Motor neuron (in vitro differentiated cells): ENCODE measurements at regions not wholly inside any gene's neighbourhood (a gene's known extent, or its start where the extent isn't known, plus 50 kb on each side); places are given as distances from the start of the nearest gene placed in this dataset.
"Not testable (repeated sequence)": the region's sequence is repeated elsewhere in the genome, so short reads cannot be mapped to it uniquely, and the experiment has no call there.

ENCODE experiments used
- ATAC-seq, 8 experiments: fragments of 200-7000 bp; cut with Tn5 transposase; replicated peaks in 6 of 8; 2 replicates each; pipeline ENCODE4 v1.8.0; 2021; ENCODE audit warnings: mild to moderate bottlenecking in 8 of 8, moderate library complexity in 8 of 8
- H3K27ac ChIP-seq, 2 donors: fragments of 250-450 bp; sonication (Bioruptor Pico); 2 replicates each; pipeline ENCODE4 v1.9.0; 2021; ENCODE audit warnings: antibody characterized with exemption in 2 of 2, mild to moderate bottlenecking in 2 of 2, moderate library complexity in 1 of 2
- H3K4me1 ChIP-seq, 2 donors: fragments of 250-450 bp; sonication (Bioruptor Pico); replicated peaks in 1 of 2; 2 replicates each; pipeline ENCODE4 v1.6.1; 2021; ENCODE audit warnings: antibody characterized with exemption in 2 of 2, mild to moderate bottlenecking in 2 of 2, moderate library complexity in 1 of 2
- H3K4me3 ChIP-seq, 5 donors: fragments of 250-450 bp; sonication (Bioruptor Pico); 2 replicates each; pipeline ENCODE4 v1.9.0; 2021; ENCODE audit warnings: antibody characterized with exemption in 5 of 5, mild to moderate bottlenecking in 5 of 5, moderate library complexity in 4 of 5
- WGBS, 10 experiments: fragments of 450-650 bp; shearing (Covaris generic); methylation state at CpG; one replicate each; pipeline ENCODE4 v1.0.0; 2022; 5-methylcytosine and 5-hydroxymethylcytosine counted together
- in situ Hi-C, 9 experiments: fragments of 400-800 bp; cut with MboI; loops; one replicate each; pipeline ENCODE4 v1.15.0; 2021; ENCODE audit warnings: low sequenced_read_pairs in 9 of 9, low pct_unique_long_range_greater_than_20kb in 2 of 9; ENCODE audit not compliant: unreplicated experiment in 9 of 9

DNA sequence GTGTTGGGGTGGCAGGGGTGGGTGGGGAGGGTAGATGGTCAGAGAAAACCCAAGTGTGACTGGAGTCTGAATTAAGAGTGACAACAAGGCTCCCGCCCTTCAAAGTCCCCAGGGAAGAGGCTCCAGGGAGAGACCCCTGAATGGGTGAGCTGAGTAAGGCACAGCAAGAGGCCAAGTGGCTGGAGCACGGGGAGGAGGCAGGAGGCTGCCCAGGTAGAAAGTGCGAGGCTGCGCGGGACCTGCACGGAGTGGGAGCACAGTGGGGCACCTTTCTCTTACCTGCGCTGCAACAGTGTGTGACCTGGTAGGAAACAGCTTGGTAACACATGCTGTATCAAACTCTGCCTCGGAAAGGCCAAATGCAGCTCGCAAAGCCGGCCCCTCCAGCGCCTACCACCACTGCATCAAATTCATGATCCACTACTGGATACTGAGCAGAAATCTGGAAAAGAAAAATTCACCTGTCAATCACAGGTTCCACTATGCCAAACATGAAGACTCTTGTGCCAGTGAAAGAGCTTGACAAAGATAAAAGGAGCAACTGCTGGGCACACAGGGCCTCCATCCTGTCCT, 77.1 kb upstream of the TNK2 start:
- H3K4me1 ChIP-seq, H3K27ac ChIP-seq, in situ Hi-C loops, ATAC-seq, H3K4me3 ChIP-seq: not testable (repeated sequence)
- no CpG with 5 or more reads among the region's 11 CpGs for WGBS, 10 experiments

DNA sequence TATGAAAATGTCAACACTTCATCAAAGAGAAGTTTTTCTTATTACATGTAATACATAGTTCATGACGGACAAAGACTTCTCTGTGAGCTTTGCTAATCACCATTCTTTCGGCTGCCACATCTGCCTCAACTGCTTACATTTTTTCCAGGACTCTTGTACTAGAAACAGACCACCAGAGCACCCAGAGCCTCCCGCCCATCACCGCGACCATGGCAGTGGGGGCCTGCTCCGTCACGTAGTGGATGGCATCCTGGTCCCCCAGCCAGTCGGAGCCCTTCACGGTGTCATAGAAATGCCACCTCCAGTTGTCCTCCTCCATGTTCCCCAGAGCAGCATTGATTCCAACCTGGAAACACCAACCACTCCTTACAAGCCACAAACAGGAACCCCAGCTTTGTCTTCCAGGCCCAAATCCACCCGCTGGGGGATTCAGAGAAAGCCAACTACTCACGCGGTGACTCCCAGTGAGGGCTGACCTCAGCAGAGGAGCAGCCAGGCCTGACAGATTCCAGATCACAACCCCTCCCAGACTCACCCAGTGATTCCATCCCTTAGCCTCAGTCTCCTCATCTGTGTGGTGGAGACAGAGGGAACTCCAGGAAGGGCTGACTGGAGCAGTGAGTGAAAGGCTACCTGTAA, 76.2 kb upstream of the TNK2 start:
- H3K4me1 ChIP-seq, ATAC-seq, in situ Hi-C loops, H3K27ac ChIP-seq, H3K4me3 ChIP-seq: not testable (repeated sequence)
- 100% methylated on average over 1 to 3 of the region's 12 CpGs; no CpG with 5 or more reads in 8 of the 10 experiments for WGBS, 10 experiments

DNA sequence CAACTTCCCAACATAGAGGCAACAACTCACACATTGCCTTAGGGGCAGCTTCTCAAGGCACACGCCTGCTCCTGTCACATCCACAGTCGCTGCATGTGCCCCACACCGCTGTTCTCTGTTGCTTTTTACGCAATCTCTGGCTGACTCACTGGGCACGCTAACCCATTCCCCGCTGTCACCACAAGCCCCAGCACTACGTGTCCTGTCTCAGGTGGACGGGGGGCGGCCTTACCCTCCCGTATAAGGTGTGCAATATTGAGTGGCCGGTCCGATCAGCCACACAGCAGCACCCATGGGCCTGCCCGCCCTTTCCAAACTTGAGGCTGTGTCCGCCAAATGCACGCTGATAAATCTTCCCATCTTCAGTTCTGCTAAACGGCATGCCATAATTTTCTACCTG, 75.5 kb upstream of the TNK2 start:
- H3K4me3 ChIP-seq, H3K4me1 ChIP-seq, in situ Hi-C loops, H3K27ac ChIP-seq: not testable (repeated sequence)
- WGBS, 10 experiments, result 80 to 100% (median 93%) methylated on average over 3 to 4 of the region's 16 CpGs; no CpG with 5 or more reads in 6 of the 10 experiments
- ATAC-seq, result peak in 3 of 8 experiments; percentile 19 to 25 (median 24)

DNA sequence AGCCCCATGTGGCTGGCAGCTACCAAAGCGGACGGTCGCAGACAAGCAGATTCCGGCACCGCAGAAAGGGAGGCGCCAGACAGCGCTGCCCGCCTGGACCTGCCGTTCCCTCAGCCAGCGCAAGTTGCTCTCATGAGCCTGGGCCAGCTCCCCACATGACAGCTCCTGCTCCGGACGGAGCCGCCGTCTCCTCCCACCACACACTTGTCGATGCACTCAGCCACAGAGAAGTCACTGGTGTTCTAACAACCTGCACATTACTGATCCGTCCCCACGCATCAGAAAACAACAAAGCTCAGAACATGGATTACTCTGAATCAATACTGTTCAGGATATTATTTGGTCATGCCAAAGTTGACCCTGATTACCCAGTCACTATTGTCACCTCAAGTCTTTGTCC, 74.4 kb upstream of the TNK2 start:
- in situ Hi-C loops, H3K4me1 ChIP-seq, H3K27ac ChIP-seq, H3K4me3 ChIP-seq, ATAC-seq: not testable (repeated sequence)
- WGBS, 10 experiments, result 92 to 100% methylated on average over 1 to 2 of the region's 17 CpGs; no CpG with 5 or more reads in 8 of the 10 experiments

DNA sequence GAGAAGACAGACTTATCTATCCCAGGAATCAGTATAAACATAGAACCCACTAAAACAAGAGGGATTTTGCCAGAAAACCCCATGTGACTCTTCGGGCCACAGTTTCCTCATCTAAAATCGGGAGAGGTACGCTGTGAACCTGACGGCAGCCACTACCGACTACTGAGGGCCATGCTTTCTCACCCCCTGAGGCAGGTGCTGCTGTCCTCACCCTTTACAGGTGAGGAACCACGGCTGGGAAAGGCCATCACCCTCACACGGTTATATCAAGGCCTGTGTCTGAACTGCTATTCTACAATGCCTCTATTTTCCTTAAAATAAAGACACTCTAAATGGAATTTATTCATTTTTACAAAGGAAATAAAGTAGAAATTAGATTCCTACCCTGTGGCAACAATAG, 73.4 kb upstream of the TNK2 start:
- in situ Hi-C loops, H3K4me1 ChIP-seq, H3K4me3 ChIP-seq, ATAC-seq, H3K27ac ChIP-seq: not testable (repeated sequence)
- 100% methylated on average over 1 of the region's 7 CpGs; no CpG with 5 or more reads in 9 of the 10 experiments for WGBS, 10 experiments

DNA sequence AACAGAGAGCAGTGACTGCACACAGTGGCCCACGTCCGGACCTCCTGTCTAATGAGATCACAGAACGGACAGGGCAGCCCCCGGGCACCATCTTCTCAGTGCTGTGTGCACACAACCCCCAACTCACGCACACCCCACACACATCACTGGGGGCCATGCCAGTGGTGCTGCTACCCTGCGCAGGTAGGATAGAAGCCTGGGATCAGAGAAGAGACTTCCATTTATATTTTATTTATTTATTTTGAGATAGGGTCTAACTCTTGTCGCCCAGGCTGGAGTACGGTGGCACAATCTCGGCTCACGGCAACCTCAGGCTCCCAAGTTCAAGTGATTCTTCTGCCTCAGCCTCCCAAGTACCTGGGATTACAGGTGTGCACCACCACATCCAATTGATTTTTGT, 71.5 kb upstream of the TNK2 start:
- H3K27ac ChIP-seq, H3K4me3 ChIP-seq, H3K4me1 ChIP-seq, in situ Hi-C loops: not testable (repeated sequence)
- WGBS, 10 experiments, result 92 to 100% (median 100%) methylated on average over 1 to 4 of the region's 10 CpGs; no CpG with 5 or more reads in 7 of the 10 experiments
- ATAC-seq, result peak in 1 of 8 experiments; percentile 13

DNA sequence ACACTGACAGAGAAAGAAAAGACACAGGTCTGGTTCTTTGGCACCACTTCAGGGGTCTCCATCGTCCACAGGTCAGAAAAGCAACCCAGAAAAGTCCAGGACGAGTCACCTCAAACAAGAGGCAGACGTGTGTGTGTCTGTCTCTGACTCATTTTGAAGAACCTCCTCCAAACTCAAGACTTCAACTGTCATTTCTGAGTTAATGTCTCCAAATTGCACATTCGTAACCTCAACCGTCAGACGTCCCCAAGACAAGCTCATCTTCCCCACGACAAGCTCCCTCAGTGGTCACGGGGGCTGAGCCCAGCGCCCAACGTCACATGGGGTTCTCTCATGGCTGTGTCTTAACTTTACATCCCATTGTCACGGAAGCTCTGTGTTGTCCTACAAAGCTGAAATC, 70.2 kb upstream of the TNK2 start:
- no CpG with 5 or more reads among the region's 11 CpGs for WGBS, 10 experiments
- in situ Hi-C loops, ATAC-seq, H3K4me1 ChIP-seq, H3K27ac ChIP-seq, H3K4me3 ChIP-seq: not testable (repeated sequence)

DNA sequence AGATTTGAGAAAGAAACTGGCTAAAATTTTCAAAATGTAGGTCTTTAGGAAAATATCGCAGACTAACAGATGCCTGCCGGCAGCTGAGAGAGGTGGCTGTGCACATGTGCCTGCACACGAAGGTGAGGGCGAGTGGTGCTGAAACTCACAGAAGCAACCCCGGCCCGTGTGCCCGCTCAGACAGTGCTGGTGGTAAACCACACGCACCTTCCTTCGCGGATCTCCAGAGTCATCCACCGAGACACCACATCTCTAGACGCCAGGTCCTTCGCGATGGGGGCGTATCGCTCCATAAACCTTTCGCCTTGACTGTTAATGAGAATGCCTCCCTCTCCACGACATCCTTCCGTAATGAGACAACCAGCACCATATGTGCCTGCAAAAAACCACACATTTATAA, 68.5 kb upstream of the TNK2 start:
- H3K4me1 ChIP-seq, H3K4me3 ChIP-seq, in situ Hi-C loops, ATAC-seq, H3K27ac ChIP-seq: not testable (repeated sequence)
- WGBS, 10 experiments, result no CpG with 5 or more reads among the region's 19 CpGs

DNA sequence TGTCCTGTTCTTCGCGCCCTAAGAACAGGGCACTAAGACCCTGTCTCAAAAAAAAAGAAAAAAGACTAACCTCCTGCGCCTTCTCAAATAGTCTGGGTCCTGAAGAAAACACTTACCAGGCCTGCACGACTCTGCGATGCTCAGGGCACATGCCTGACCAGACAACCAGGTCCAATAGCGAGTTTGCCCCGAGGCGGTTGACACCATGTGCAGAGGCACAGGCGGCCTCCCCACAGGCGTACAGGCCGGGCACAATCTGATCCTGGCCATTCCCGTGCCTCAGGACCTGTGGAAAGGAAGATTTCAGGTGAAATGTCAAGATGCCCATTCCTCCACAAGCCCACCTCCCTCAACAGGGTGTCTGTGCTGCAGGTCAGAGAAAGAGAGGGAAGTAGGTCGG, 65.9 kb upstream of the TNK2 start:
- not testable (repeated sequence) for ATAC-seq, H3K4me3 ChIP-seq, H3K4me1 ChIP-seq, H3K27ac ChIP-seq
- in situ Hi-C loops, result loop anchor here in 1 of 9 experiments (25.0 kb wide), 1 partner anchor 262 kb away; the partner anchor contains the start of gene MUC20
- WGBS, 10 experiments, result 80 to 95% methylated on average over 1 to 4 of the region's 13 CpGs; no CpG with 5 or more reads in 8 of the 10 experiments

DNA sequence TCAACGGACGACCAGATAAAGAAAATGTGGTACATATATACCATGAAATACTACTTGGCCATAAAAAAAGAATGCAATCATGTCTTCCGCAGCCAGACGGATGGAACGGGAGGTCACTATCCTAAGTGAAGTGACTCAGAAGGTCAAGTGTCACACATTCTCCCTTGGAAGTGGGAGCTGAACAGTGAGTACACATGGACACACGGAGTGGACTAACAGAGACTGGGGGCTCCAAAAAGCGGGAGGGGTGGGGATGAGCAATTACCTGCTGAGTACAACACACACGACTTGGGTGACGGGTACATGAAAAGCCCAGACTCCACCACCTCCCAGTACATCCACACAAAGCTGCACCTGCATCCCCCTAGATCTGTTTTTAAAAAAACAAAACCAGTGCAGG, 62.5 kb upstream of the TNK2 start:
- WGBS, 10 experiments, result 71 to 94% (median 88%) methylated on average over 1 to 5 of the region's 9 CpGs; no CpG with 5 or more reads in 5 of the 10 experiments
- not testable (repeated sequence) for H3K4me3 ChIP-seq, H3K27ac ChIP-seq, H3K4me1 ChIP-seq
- in situ Hi-C loops, result loop anchor here in 1 of 9 experiments (25.0 kb wide), 1 partner anchor 259 kb away; the partner anchor contains the start of gene MUC20
- ATAC-seq, result peak in 1 of 8 experiments; percentile 24

DNA sequence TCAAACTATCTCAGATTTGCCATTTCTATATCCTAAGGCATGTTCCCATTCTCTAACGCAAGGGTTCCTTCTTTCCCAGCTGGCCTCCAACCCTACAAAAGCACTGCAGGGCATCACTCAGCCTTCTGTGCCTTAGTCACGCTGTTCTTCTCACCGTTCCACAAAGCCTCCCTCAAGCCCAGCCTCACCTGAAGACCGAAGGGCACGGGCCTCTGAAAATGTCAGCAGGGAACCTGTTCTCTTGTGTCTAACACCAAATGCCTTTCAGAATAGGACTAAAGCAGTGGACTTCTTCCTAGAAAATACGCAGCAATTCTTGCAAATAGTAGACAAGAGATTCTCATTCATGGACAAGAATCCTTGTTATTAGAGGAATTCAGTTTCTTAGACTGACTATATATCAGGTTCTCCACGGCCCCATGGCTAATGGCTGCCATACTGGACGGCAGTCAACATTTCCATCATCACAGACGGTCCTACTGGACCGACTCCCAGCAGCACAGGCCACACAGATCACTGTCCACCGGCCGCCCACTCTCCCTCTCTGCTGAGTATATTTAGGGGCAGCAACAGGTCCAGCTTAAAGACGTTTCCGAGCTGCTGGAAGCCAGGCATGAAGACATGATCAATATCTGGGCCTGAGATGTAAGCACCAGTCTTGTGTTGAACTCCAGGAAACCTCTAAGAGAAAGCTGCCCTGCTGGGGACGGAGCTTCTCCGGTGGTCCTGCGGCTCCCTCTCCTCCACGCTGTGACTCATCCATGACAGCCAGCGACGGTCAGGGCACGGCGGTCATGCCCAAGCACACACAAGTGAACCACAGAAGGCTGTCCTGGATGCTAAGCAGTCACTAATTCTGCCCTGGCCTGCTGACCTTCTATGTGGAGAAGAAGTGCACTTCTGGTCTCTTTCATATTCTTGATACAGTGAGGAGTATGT, 61.8 kb upstream of the TNK2 start:
- 75 to 100% (median 94%) methylated on average over 1 to 18 of the region's 22 CpGs for WGBS, 10 experiments
- in situ Hi-C loops, result loop anchor here in 1 of 9 experiments (25.0 kb wide), 1 partner anchor 258 kb away; the partner anchor contains the start of gene MUC20
- H3K27ac ChIP-seq, H3K4me3 ChIP-seq, H3K4me1 ChIP-seq: not testable (repeated sequence)
- peak in 4 of 8 experiments; percentile 18 to 32 (median 26) for ATAC-seq

DNA sequence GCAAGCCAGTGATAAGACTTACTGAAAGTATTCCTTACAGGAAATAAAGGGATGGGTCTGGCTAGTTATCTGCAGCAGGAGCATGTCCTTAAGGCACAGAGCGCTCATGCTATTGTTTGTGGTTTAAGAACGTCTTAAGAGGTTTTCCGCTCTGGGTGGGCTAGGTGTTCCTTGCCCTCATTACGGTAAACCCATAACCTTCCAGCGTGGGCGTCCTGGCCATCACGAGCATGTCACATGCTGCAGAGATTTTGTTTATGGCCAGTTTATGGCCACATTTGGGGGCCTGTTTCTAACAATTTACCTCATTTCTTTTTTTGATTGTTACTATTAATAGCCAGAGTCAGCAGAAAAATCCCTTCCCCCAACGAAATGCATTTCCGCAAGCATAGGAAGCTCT, 61.0 kb upstream of the TNK2 start:
- not testable (repeated sequence) for ATAC-seq, H3K4me3 ChIP-seq, H3K27ac ChIP-seq, H3K4me1 ChIP-seq
- in situ Hi-C loops, result loop anchor here in 1 of 9 experiments (25.0 kb wide), 1 partner anchor 257 kb away; the partner anchor contains the start of gene MUC20
- WGBS, 10 experiments, result 90 to 100% (median 99%) methylated on average over 1 to 6 of the region's 9 CpGs; no CpG with 5 or more reads in 4 of the 10 experiments

DNA sequence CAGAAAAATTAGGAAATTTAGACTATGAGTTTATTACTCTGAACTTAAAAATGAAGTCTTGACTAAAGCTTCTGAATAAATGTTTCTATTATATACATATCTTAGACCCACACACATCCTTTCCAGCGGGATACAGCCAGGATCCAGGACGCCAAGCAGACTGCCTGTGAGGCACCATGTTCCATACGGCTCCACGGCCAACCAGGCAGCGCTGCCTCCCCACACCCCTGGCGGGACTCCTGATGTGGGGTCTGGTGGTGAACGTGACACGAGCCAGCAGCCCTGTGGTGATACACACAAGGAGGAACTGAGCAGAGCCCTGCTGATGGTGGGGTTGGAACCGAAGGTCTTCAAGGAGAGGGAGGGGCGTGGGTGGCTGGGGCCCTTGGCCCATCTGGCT, 59.8 kb upstream of the TNK2 start:
- H3K4me1 ChIP-seq, H3K4me3 ChIP-seq, H3K27ac ChIP-seq: not testable (repeated sequence)
- WGBS, 10 experiments, result no CpG with 5 or more reads among the region's 10 CpGs
- peak in 1 of 8 experiments; percentile 25 for ATAC-seq
- in situ Hi-C loops, result loop anchor here in 1 of 9 experiments (25.0 kb wide), 1 partner anchor 256 kb away; the partner anchor contains the start of gene MUC20
